ENCODE measurements at regions not wholly inside any gene's neighbourhood (a gene's known extent, or its start where the extent isn't known, plus 50 kb on each side); places are given as distances from the start of the nearest gene placed in this dataset.

- Mint-ChIP-seq H3K36me3 (ENCODE audit: low read depth) (no peaks in the 10 kb centered on the region), H3K4me3 (no peak overlapping the region), H3K27me3 (ENCODE audit: low read depth, poor library complexity) (peaks cover 13% of the 10 kb centered on the region), H3K4me1 (no peaks in the 10 kb centered on the region), H3K9me3 (no peaks in the 10 kb centered on the region), H3K27ac (no peak overlapping the region)
- no peak for TF ChIP-seq CTCF (IDR thresholded peaks at IDR 0.05)
- DNase-seq = no peak
Observed at GRCh38 chr16:20137194-20137593, 63.5 kb upstream of the GPR139 start.

GRCh38 chr16:20136446-20136968 is 62.8 kb upstream of the GPR139 start:
- TF ChIP-seq CTCF (IDR thresholded peaks at IDR 0.05) = no peak
- H3K4me3 Mint-ChIP-seq = no peak overlapping the region
- peaks cover 9% of the 10 kb centered on the region for H3K27me3 Mint-ChIP-seq (ENCODE audit: low read depth, poor library complexity)
- H3K36me3 Mint-ChIP-seq (ENCODE audit: low read depth) = no peaks in the 10 kb centered on the region
- no peak overlapping the region for H3K27ac Mint-ChIP-seq
- no peak for DNase-seq
- H3K4me1 Mint-ChIP-seq = no peaks in the 10 kb centered on the region
- peaks cover 3% of the 10 kb centered on the region for H3K9me3 Mint-ChIP-seq

GRCh38 chr16:20129375-20129774 is 55.7 kb upstream of the GPR139 start:
- Mint-ChIP-seq H3K4me1 (no peaks in the 10 kb centered on the region), H3K4me3 (no peak overlapping the region), H3K9me3 (peaks cover 28% of the 10 kb centered on the region), H3K27me3 (ENCODE audit: low read depth, poor library complexity) (peaks cover 17% of the 10 kb centered on the region), H3K36me3 (ENCODE audit: low read depth) (no peaks in the 10 kb centered on the region), H3K27ac (no peak overlapping the region)
- TF ChIP-seq CTCF (IDR thresholded peaks at IDR 0.05) = no peak
- no peak for DNase-seq

Data from nephron progenitor cell (in vitro differentiated cells).